NCI-H524 treated with DMSO at 0.1 percent for 48 hours (cell line): ENCODE measurements at regions not wholly inside any gene's neighbourhood (a gene's known extent, or its start where the extent isn't known, plus 50 kb on each side); places are given as distances from the start of the nearest gene placed in this dataset.

Experiments
- DNase-seq: peaks from one replicate; lab custom pipeline; 2025; lab: John Stamatoyannopoulos, UW

DNA sequence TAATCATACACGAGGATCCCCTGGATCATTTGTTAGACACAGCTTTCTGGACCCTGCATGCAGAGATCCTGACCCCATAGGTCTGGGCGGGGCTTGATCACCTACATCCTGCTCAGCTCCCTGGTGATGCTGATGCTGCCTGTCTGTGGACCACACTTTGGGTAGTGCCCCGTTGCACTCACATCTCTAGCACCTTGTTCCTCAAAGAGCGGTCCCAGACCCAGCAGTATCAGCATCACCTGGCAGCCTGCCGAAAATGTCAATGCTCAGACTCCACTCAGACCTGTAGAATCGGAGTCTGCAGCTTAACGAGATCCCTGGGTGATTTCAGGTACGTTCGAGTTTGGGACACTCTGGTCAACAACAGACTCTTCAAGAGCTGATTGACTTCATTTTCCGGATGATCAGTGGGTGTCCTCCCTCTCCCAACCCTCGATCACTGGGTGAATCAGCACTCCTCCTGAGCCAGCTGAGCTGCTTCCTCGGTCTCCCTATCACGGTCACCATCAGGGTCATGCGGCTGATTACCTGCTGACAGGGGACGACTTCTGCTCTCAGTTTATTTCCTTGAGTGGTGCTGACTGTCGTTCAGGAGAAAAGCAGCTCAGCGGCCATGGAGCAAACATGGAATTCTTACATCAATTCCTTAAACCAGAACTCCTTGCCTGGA lies 150.6 kb upstream of the RAB12 start:
- no peak for DNase-seq

DNA sequence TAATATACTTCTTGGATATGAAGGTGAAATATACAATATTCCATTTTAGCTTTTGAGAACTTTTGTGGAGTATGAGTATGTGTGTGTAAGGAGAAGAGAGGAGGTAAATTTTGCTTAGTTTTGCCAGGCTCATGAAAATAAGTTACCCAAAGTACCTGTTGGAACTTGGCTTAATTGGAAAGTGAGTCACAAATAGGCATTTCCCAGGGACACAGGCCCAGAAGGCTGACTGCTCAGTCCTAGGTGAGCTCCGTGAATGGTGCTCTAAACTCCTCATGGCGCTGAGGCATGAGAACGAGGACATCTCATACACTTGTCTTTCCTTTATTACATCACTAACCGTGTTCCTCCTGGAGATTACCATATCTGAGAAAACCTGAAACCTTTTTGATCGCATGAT lies 148.5 kb upstream of the RAB12 start:
- no peak for DNase-seq

GRCh38 chr18:8461544-8461943 lies 147.7 kb upstream of the RAB12 start:
- no peak for DNase-seq

- no peak for DNase-seq
Observed at GRCh38 chr18:8462651-8463185, 146.5 kb upstream of the RAB12 start.

DNA sequence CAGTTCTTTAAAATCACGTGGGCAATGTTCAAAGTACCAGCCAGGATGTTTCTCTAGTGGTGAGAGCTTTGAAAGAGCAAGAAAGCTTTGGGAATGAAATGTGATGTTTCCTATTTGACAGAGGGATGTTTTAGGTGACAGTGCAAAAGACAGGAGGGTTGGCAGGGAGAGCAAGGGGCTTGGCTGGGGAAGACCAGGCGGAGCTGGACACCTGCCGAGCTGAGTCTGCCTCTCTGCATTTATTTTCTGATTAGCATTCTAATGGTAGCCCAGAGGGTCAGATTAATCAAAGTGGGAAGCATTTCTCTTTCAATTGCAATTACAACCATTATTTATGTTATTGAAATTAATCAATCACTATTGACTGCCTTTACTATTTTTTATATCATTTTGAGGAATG lies 145.4 kb upstream of the RAB12 start:
- no peak for DNase-seq

DNA sequence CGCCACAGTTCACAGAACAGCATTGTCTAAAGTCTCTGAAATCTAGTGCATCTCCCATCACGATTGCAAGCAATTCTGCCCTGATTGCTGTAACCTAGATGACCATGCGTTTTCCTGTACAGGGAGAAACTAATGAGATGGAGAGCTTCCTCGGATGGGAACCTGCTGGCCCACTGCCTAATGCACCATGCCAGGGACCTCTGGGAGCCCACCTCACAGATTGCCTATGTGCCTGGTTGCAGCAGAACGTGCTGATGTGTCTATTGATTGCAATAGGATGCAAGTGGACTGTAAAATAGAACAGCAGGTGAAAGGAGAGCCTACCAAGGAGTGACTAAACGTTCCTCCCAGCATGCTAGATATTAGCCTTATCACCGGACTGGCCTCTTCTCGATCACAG lies 141.0 kb upstream of the RAB12 start:
- DNase-seq, result no peak

DNA sequence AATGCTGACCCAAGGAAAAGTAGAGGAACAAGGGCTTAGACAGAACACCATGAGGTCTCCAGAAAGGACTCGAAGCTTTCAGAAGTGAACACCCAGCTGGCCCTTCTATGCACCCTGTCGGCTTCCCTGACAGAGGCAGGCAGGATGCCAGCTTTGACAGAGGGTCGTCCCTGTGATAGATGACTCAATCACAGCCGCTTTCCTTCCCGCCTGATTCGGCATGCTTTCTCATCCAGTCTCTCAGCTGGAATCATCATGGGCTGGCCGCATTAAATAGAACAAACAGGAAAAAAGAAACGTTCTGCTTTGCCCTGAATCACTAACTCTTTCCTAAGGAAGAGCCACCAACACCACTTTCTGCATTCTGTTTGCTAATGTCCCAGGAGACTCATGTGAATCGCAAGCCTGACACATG lies 140.3 kb upstream of the RAB12 start:
- no peak for DNase-seq

DNA sequence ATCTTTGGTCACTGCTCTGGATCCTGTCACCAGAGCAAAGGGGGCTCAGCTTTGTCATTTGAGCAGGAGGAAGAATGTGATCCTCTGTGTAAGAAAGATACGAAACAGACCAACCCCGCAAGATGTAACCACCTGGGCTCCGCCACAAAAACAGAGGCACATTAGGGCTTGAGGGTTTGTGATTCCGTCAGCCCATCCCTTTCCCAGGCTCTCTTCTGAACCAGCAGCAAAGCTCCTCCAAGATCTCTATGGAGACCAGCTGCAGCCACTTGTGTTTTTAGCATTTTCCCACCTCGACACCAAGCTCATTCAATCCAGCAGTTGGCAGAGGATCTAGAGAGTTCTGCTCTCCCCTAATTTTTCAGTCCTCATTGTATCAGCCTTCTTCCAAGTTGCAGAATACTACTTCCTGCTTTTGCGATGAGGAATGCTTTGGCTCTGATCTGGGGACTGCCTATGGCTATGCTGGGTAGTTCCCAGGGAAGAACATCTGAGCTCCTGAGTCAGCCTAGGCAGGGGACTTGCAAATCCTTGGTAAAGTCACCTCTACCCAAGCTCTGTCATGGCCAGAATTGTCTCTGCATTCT lies 139.6 kb upstream of the RAB12 start:
- DNase-seq, result no peak

- DNase-seq, result no peak
Observed at GRCh38 chr18:8471372-8471771, 137.9 kb upstream of the RAB12 start.

DNA sequence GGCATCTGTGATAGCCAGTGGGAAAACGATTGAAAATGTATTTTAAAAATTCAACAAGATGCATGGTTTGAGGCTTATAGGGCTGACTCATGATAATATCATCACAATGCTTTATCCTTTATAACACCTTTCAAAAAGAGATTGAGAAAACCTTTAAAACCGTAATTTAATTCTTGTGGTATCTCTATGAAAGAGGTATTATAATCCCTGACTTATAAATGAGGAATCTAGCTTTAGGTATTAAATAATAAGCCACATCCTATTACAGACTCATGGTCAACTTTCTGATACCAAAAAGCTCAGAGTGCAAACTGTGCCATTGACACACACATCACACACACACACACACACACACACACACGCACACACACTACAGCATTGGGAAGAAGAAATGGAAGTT lies 134.6 kb upstream of the RAB12 start:
- no peak for DNase-seq

DNA sequence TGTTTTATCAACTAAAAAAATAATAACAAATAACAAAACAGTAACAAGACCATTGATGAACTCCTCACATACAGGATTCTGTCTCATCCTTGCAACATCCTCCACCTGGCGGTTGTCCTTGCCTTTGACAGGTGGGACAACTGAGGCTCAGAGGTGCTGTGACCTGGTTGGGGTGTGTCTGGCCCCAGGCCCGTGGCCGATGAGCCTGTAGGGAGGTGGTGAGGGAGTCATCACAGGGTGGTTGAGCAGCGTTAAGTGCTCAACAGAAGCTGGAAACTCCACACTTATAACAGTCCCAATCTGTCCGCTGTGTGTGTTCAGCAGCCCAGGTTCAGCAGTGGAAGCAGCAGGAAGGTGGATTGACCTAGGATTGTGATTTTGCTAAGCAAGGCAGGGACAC lies 131.6 kb upstream of the RAB12 start:
- no peak for DNase-seq

DNA sequence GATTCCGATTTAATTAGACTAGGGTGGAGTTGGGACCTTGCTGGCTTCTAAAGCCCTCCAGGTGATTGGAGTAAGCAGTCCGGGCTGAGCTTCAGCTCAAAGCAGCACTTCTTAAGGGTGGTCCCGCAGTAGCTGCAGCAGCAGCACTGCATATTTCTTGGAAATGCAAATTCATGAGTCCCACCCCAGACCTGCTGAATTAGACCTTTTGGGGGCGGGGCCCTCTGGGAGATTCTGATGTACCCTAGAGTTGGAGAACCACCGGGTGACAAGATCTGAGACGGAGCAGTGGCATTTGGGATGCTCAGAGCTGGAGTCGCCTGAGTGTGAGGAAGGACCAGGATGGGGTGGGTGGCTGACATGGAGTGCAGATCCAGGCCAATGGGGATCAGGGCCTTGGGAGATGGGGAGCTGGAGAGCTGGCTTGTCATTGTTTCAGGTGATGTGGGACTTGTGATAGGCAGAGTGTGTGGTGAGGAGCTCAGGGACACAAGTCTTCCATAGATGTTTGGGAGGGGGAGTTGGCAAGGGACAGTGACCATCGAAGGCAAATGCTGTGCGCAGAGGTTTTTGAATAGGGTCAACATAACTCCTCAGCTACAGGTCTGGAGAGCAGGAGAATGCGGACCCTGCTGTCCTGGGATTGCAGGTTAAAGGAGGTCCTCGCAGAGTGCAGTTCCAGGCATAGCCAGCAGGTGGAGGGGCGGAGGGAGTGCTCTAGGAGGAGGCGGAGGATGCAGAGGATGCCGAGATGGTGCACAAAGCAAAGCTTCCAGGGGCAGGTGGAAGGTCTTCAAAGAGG lies 130.9 kb upstream of the RAB12 start:
- no peak for DNase-seq

- no peak for DNase-seq
Observed at GRCh38 chr18:8478968-8479370, 130.3 kb upstream of the RAB12 start.

GRCh38 chr18:8479789-8480188 lies 129.4 kb upstream of the RAB12 start:
- DNase-seq, result no peak

DNA sequence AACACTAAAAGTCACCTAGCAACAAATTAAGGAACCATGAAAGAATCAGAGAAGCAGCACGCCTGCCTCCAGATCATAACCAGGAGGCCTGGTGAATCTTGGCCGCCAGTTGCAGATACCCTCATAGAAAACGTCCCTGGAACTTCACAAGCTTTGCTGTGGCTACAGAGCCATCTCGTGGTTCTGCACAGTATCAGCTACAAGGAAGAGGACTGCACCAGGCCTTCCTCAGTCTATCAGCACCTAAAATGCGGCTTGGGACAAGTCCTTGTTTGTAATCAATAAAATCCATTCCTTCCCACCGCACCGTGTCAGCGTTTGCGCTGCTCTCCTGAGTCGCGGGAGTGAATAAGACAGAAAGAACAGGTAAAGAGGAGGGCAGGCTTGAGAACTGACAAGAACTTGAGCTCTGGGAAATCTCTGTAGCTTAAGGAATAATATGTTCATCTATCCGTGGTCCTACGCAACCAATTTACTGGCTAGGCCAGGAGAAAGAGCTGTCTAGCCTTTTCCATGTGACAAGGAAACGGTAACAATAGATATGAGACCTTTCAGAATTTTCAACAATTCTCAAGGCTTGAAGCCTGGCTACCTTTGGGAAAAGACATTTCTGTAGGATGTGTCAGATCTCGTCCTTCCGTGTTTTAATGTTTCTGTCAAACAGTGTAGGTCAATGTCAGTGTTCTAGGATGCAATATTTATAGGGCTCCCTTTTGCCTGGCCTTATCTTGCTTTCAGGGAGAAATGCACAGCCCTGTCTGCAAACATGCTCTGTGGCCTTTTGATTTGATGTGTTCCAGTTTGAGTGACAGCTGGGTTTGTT lies 128.5 kb upstream of the RAB12 start:
- no peak for DNase-seq

GRCh38 chr18:8484951-8485350 lies 124.3 kb upstream of the RAB12 start:
- no peak for DNase-seq

DNA sequence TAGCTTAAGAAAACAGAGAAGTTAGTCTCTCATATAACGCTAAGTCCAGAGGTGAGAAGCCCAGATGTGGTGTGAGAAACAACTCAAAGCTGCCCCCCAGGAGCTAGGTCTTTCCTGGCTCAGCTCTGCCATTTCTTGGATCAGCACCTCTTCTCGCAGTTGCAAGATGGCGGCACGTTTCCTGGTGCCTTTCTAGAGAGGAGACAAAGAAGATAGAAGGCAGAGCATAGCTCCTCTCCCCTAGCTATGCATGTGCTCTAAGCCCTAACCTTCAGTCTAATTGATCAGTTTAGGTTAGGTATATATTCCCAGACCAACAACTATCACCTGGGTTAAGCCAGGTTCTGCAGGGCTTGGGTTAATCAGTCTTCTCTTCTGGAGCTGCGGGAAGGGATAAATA lies 119.5 kb upstream of the RAB12 start:
- DNase-seq, result no peak

GRCh38 chr18:8491516-8491915 lies 117.7 kb upstream of the RAB12 start:
- DNase-seq, result no peak

- DNase-seq, result no peak
Observed at GRCh38 chr18:8493141-8493540, 116.1 kb upstream of the RAB12 start.

DNA sequence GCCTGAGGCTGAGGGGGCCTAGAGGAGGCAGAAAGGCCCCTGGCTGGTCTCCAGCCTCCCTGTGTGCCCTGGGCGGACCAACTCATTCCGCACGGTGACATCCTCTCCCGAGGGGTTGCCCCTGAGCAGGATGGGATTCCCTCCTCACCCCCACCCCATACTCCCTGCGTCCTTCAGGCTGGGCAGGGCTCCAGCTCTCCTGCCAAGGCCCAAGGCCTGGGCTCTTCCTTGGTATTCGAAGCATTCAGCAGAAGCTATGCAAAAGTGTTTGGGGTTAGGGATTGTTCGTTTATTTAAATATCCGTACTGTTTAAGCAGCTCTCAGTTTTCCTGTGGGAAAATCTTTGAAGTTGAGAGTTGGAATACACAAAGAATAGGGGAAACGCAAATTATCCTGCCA lies 113.1 kb upstream of the RAB12 start:
- no peak for DNase-seq

DNA sequence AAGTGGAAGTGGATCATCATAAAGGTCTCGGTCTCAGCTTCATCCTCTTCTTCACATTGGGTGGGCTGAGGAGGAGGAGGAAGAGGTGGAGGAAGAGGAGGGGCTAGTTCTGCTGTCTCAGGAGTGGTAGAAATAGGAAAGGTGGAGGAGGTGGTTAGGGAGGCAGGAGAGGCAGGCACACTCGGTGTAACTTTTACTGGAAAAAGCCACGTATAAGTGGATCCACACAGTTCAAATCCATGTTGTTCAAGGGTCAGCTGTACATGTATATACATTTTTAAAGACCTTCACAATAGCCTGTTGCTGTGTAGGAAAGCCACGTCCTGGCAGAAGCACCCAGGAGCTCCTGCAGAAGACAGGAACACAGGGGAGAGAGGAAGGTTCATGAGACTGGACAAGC lies 110.3 kb upstream of the RAB12 start:
- no peak for DNase-seq
